ENCODE measurements at regions not wholly inside any gene's neighbourhood (a gene's known extent, or its start where the extent isn't known, plus 50 kb on each side); places are given as distances from the start of the nearest gene placed in this dataset.

- intact Hi-C loops (cut with micrococcal nuclease) (no loop called here), in situ Hi-C loops (cut with MboI) (no loop called here)
- TF ChIP-seq FOXM1 (IDR thresholded peaks at IDR 0.05; ENCODE audit: low read depth) (no peak), FOXM1 (CRISPR knock-in tag; IDR thresholded peaks at IDR 0.05; ENCODE audit: low read depth) (no peak), IRF9 (tag; IDR thresholded peaks at IDR 0.05) (no peak), MCM2 (IDR thresholded peaks at IDR 0.05; ENCODE audit: low read depth) (no peak), ZBTB12 (CRISPR knock-in tag; IDR thresholded peaks at IDR 0.05) (no peak), ZSCAN29 (IDR thresholded peaks at IDR 0.05) (no peak)
- CTCF ChIA-PET (ENCODE audit: low intra/inter-chr PET ratio): no interaction called here
- Histone ChIP-seq H3K9me1 (ENCODE audit: control insufficient read depth, insufficient read depth, low read length) (no peaks in the 10 kb centered on the region), H3K4me3 (no peak overlapping the region), H3K4me2 (ENCODE audit: insufficient read depth, low read length) (no peak overlapping the region), H3K27ac (ENCODE audit: extremely low read depth, low read depth, low read length) (no peak overlapping the region), H2AFZ (ENCODE audit: low read depth, low read length) (no peak overlapping the region), H3K4me1 (replicated peaks in 1 of 2; ENCODE audit: control insufficient read depth in 2 of 2, insufficient read depth in 2 of 2, low read length in 2 of 2) (no peaks in the 10 kb centered on the region), H4K20me1 (replicated peaks; ENCODE audit: control insufficient read depth, insufficient read depth, low read length) (no peaks in the 10 kb centered on the region), H3K36me3 (ENCODE audit: control insufficient read depth, insufficient read depth, low read length) (no peaks in the 10 kb centered on the region), H3K79me2 (ENCODE audit: control insufficient read depth, insufficient read depth, low read length) (peaks cover 3% of the 10 kb centered on the region; the same call in 1 of the 3 replicates), H3K9ac (ENCODE audit: insufficient read depth in 1 of 2, low read depth in 2 of 2, low read length in 2 of 2) (no peak overlapping the region), H3K9me3 (replicated peaks; ENCODE audit: control insufficient read depth, insufficient read depth, low read depth, low read length) (no peaks in the 10 kb centered on the region; the same call in 1 of the 2 replicates), H3K27me3 (ENCODE audit: control insufficient read depth in 2 of 2, insufficient read depth in 2 of 2, low read length in 2 of 2) (no peaks in the 10 kb centered on the region)
- WGBS (ENCODE audit: insufficient coverage, low coverage, missing lambda C conversion rate): 41% methylated on average over 5 of the region's 5 CpGs
- no TSS peak for BruUV-seq (replicated peaks)
- FAIRE-seq: no peak
- ATAC-seq: no peak
- POLR2A ChIA-PET: no interaction called here
- no peak for DNase-seq (ENCODE audit: extremely low read depth in 1 of 4, low spot score in 3 of 4)
These were observed 412.2 kb downstream of the ZFHX3 start for GRCh38 chr16:72635694-72636093.

Data from K562 (cell line).